IMR-90 (cell line): ENCODE measurements at regions not wholly inside any gene's neighbourhood (a gene's known extent, or its start where the extent isn't known, plus 50 kb on each side); places are given as distances from the start of the nearest gene placed in this dataset.
"Not testable (repeated sequence)": the region's sequence is repeated elsewhere in the genome, so short reads cannot be mapped to it uniquely, and the experiment has no call there.

Experiments used
- ATAC-seq: fragments of 200-7000 bp; cut with Tn5 transposase; 2 replicates; pipeline ENCODE4 v1.9.1; 2020; ENCODE audit warnings: low read depth, mild to moderate bottlenecking, moderate library complexity
- BruUV-seq: library from RNA; stranded (reverse); fragments of 400-500 nt; replicated peaks from 2 replicates; lab custom pipeline; 2021; lab: Mats Ljungman, UMichigan
- CTCF ChIA-PET: fragments of 300-600 bp; formaldehyde crosslinking; extraction: SDS; loops from one replicate; lab custom pipeline; 2021; ENCODE audit warnings: antibody characterized with exemption; lab: Yijun Ruan, JAX
- POLR2A ChIA-PET: fragments of 300-600 bp; sonication (Branson Sonifier 250); formaldehyde crosslinking; loops from one replicate; lab custom pipeline; 2022; ENCODE audit warnings: antibody characterized with exemption; ENCODE audit not compliant: unreplicated experiment; lab: Charles Lee
- DNase-seq: peaks from one replicate; pipeline ENCODE4 v3.0.0; 2013
- H2AFZ ChIP-seq: replicated peaks from 2 replicates; pipeline ENCODE3; 2013; ENCODE audit warnings: low read length, mild to moderate bottlenecking; ENCODE audit not compliant: poor library complexity
- H2AK5ac ChIP-seq: 2 replicates; pipeline ENCODE4 v1.6.1; 2013; ENCODE audit warnings: low read depth, low read length, inconsistent platforms
- H2AK9ac ChIP-seq: replicated peaks from 2 replicates; pipeline ENCODE3; 2013; ENCODE audit warnings: mild to moderate bottlenecking, low read depth, low read length, moderate library complexity; ENCODE audit not compliant: poor library complexity
- H2BK120ac ChIP-seq: 2 replicates; pipeline ENCODE4 v1.6.1; 2013; ENCODE audit warnings: low read depth, low read length, inconsistent platforms
- H2BK15ac ChIP-seq: 3 replicates; pipeline ENCODE4 v1.6.1; 2013; ENCODE audit warnings: low read depth, low read length, inconsistent platforms
- H2BK20ac ChIP-seq: 2 replicates; pipeline ENCODE4 v1.6.1; 2013; ENCODE audit warnings: low read depth, mild to moderate bottlenecking, inconsistent platforms, low read length, moderate library complexity
- H2BK5ac ChIP-seq: 2 replicates; pipeline ENCODE4 v1.6.1; 2013; ENCODE audit warnings: mild to moderate bottlenecking, low read depth, low read length, inconsistent platforms; ENCODE audit not compliant: poor library complexity, severe bottlenecking
- H3K14ac ChIP-seq: replicated peaks from 2 replicates; pipeline ENCODE4 v1.6.1; 2013; ENCODE audit warnings: low read depth, low read length, inconsistent platforms
- H3K18ac ChIP-seq: 2 replicates; pipeline ENCODE4 v1.6.1; 2013; ENCODE audit warnings: low read depth, low read length, control low read depth
- H3K23ac ChIP-seq: 2 replicates; pipeline ENCODE4 v1.6.1; 2013; ENCODE audit warnings: low read depth, low read length, inconsistent platforms
- H3K27ac ChIP-seq: 2 replicates; pipeline ENCODE4 v1.5.1; 2013; ENCODE audit warnings: mild to moderate bottlenecking, control low read depth, low read length; ENCODE audit not compliant: insufficient read depth
- H3K27me3 ChIP-seq: 2 replicates; pipeline ENCODE4 v1.6.1; 2013; ENCODE audit warnings: low read length; ENCODE audit not compliant: control insufficient read depth, insufficient read depth
- H3K36me3 ChIP-seq: 2 replicates; pipeline ENCODE4 v1.6.1; 2013; ENCODE audit warnings: low read length, mixed read lengths; ENCODE audit not compliant: control insufficient read depth, insufficient read depth
- H3K4ac ChIP-seq: 2 replicates; pipeline ENCODE4 v1.6.1; 2013; ENCODE audit warnings: low read depth, low read length, inconsistent platforms
- H3K4me1 ChIP-seq: 2 replicates; pipeline ENCODE4 v1.6.1; 2013; ENCODE audit warnings: low read length, mixed read lengths; ENCODE audit not compliant: control insufficient read depth, insufficient read depth
- H3K4me2 ChIP-seq: 2 replicates; pipeline ENCODE4 v1.6.1; 2013; ENCODE audit warnings: low read depth, mild to moderate bottlenecking, control low read depth, low read length, moderate library complexity
- H3K4me3 ChIP-seq: 2 replicates; pipeline ENCODE4 v1.5.1; 2013; ENCODE audit warnings: low read depth, mild to moderate bottlenecking, control low read depth, low read length, moderate library complexity; ENCODE audit not compliant: insufficient read depth
- H3K56ac ChIP-seq: 2 replicates; pipeline ENCODE4 v1.6.1; 2013; ENCODE audit warnings: low read length, inconsistent platforms; ENCODE audit not compliant: insufficient read depth; ENCODE audit errors: extremely low read depth
- H3K79me1 ChIP-seq, 2 experiments: 2 replicates each; pipeline ENCODE4 v1.6.1; 2013; ENCODE audit warnings: low read length in 2 of 2, inconsistent platforms in 1 of 2, low read depth in 1 of 2
- H3K9ac ChIP-seq: 2 replicates; pipeline ENCODE4 v1.6.1; 2013; ENCODE audit warnings: low read depth, low read length, control low read depth
- H3K9me1 ChIP-seq: 2 replicates; pipeline ENCODE4 v1.6.1; 2013; ENCODE audit warnings: low read length, inconsistent platforms; ENCODE audit not compliant: insufficient read depth
- H3K9me3 ChIP-seq: 2 replicates; pipeline ENCODE4 v1.6.1; 2013; ENCODE audit warnings: low read length; ENCODE audit not compliant: control insufficient read depth, insufficient read depth
- H4K20me1 ChIP-seq: 2 replicates; pipeline ENCODE4 v1.6.1; 2013; ENCODE audit warnings: low read length, inconsistent platforms; ENCODE audit not compliant: insufficient read depth
- H4K5ac ChIP-seq: 2 replicates; pipeline ENCODE4 v1.6.1; 2013; ENCODE audit warnings: mild to moderate bottlenecking, low read depth, low read length, control low read depth
- H4K8ac ChIP-seq, 2 experiments: 2 replicates each; pipeline ENCODE4 v1.6.1; 2013; ENCODE audit warnings: low read depth in 2 of 2, low read length in 2 of 2, control low read depth in 1 of 2, inconsistent platforms in 1 of 2
- H4K91ac ChIP-seq: 2 replicates; pipeline ENCODE4 v1.6.1; 2013; ENCODE audit warnings: low read depth, low read length, inconsistent platforms; ENCODE audit not compliant: insufficient read depth
- WGBS, 2 experiments: methylation state at CpG; one replicate each; pipeline versions ENCODE4 v1.1.5 to v1.1.7; 2013; ENCODE audit warnings: missing lambda C conversion rate in 2 of 2; ENCODE audit not compliant: insufficient read length in 1 of 2; ENCODE audit errors: extremely low coverage in 2 of 2; 5-methylcytosine and 5-hydroxymethylcytosine counted together
- dilution Hi-C: fragments of 300-500 bp; cut with HindIII; formaldehyde crosslinking; loops from one replicate; pipeline ENCODE4 v1.14.3; 2018; ENCODE audit warnings: low sequenced_read_pairs; ENCODE audit not compliant: unreplicated experiment
- in situ Hi-C: fragments of 300-500 bp; cut with MboI; formaldehyde crosslinking; loops from 3 replicates; pipeline ENCODE4 v1.14.3; 2019; ENCODE audit warnings: low sequenced_read_pairs, inconsistent platforms, mixed read lengths
- intact Hi-C: fragments of 100-400 bp; cut with micrococcal nuclease; formaldehyde crosslinking; loops from 2 replicates; pipeline ENCODE4 v1.10.0; 2022

GRCh38 chr2:142418699-142419098, 287.9 kb upstream of the LRP1B start:
- H3K23ac ChIP-seq, POLR2A ChIA-PET, H3K9ac ChIP-seq, H2AFZ ChIP-seq, DNase-seq, dilution Hi-C loops, H2AK5ac ChIP-seq, H3K9me1 ChIP-seq, H3K36me3 ChIP-seq, H2BK120ac ChIP-seq, H3K4me3 ChIP-seq, H3K14ac ChIP-seq, H3K4ac ChIP-seq, H3K79me1 ChIP-seq, H3K9me3 ChIP-seq, H3K27ac ChIP-seq, H2BK15ac ChIP-seq, H2AK9ac ChIP-seq, H4K91ac ChIP-seq, H4K20me1 ChIP-seq, BruUV-seq, H3K18ac ChIP-seq, H2BK5ac ChIP-seq, H3K56ac ChIP-seq, in situ Hi-C loops, H3K27me3 ChIP-seq, H3K4me2 ChIP-seq, intact Hi-C loops, H2BK20ac ChIP-seq, CTCF ChIA-PET, H3K4me1 ChIP-seq, H4K8ac ChIP-seq, ATAC-seq, H4K5ac ChIP-seq: not testable (repeated sequence)
- WGBS, 2 experiments = no CpG with 5 or more reads among the region's 4 CpGs
